GM12865 (cell line): ENCODE measurements at regions not wholly inside any gene's neighbourhood (a gene's known extent, or its start where the extent isn't known, plus 50 kb on each side); places are given as distances from the start of the nearest gene placed in this dataset.

ENCODE experiments used
- DNase-seq: peaks from one replicate; pipeline ENCODE4 v3.0.0; 2010; ENCODE audit warnings: low read depth
- H3K4me3 ChIP-seq: 2 replicates; pipeline ENCODE4 v1.5.1; 2011; ENCODE audit warnings: mild to moderate bottlenecking, low read depth, low read length, control low read depth
- CTCF ChIP-seq: IDR thresholded peaks from 2 replicates; pipeline ENCODE4 v1.5.1; 2011; ENCODE audit warnings: low read length, control low read depth, low read depth, inconsistent platforms; ENCODE audit not compliant: insufficient read depth; ENCODE audit errors: missing control alignments

- no peak for DNase-seq
- TF ChIP-seq CTCF: no peak
- no peak overlapping the region for H3K4me3 ChIP-seq
Measured at GRCh38 chr7:109498131-109498530, 928.5 kb downstream of the DNAJB9 start.

- no peak for TF ChIP-seq CTCF
- no peak overlapping the region for H3K4me3 ChIP-seq
- DNase-seq: no peak
Measured at GRCh38 chr7:109503421-109503820, 933.7 kb downstream of the DNAJB9 start.

- TF ChIP-seq CTCF: no peak
- DNase-seq: no peak
- no peak overlapping the region for H3K4me3 ChIP-seq
Measured at GRCh38 chr7:109522585-109522984, 952.9 kb downstream of the DNAJB9 start.

GRCh38 chr7:109527833-109528232, 958.2 kb downstream of the DNAJB9 start:
- no peak for TF ChIP-seq CTCF
- DNase-seq: no peak
- H3K4me3 ChIP-seq: no peak overlapping the region

- no peak for TF ChIP-seq CTCF
- no peak for DNase-seq
- H3K4me3 ChIP-seq: no peak overlapping the region
Measured at GRCh38 chr7:109529712-109530111, 960.0 kb downstream of the DNAJB9 start.

GRCh38 chr7:109532262-109532992, 962.8 kb downstream of the DNAJB9 start:
- H3K4me3 ChIP-seq: no peak overlapping the region
- TF ChIP-seq CTCF: no peak
- DNase-seq: peak; percentile 11

GRCh38 chr7:109545686-109546085, 976.0 kb downstream of the DNAJB9 start:
- DNase-seq: no peak
- no peak for TF ChIP-seq CTCF
- H3K4me3 ChIP-seq: no peak overlapping the region
